C4-2B (cell line): ENCODE measurements at regions not wholly inside any gene's neighbourhood (a gene's known extent, or its start where the extent isn't known, plus 50 kb on each side); places are given as distances from the start of the nearest gene placed in this dataset.

Source experiments
- H3K27ac ChIP-seq: fragments of 450-650 bp; 2 replicates; pipeline ENCODE4 v1.5.1; 2017
- CTCF ChIP-seq: fragments of 450-650 bp; conservative IDR thresholded peaks from 2 replicates; pipeline ENCODE4 v1.5.1; 2017; ENCODE audit warnings: mild to moderate bottlenecking
- ZFX ChIP-seq: fragments of 450-650 bp; IDR thresholded peaks from 2 replicates; pipeline ENCODE4 v1.6.1; 2017

GRCh38 chr6:104123227-104123626 lies 736.5 kb downstream of the HACE1 start:
- no peak for TF ChIP-seq ZFX
- TF ChIP-seq CTCF: no peak
- H3K27ac ChIP-seq: no peak overlapping the region

GRCh38 chr6:104118274-104118673 lies 741.4 kb downstream of the HACE1 start:
- H3K27ac ChIP-seq: no peak overlapping the region
- TF ChIP-seq ZFX (no peak), CTCF (no peak)

- no peak for TF ChIP-seq ZFX
- no peak for TF ChIP-seq CTCF
- no peak overlapping the region for H3K27ac ChIP-seq
These were observed 749.9 kb downstream of the HACE1 start for GRCh38 chr6:104109806-104110205.

GRCh38 chr6:104108634-104109033 lies 751.1 kb downstream of the HACE1 start:
- H3K27ac ChIP-seq: no peak overlapping the region
- TF ChIP-seq CTCF (no peak), ZFX (no peak)

- TF ChIP-seq ZFX (no peak), CTCF (no peak)
- no peak overlapping the region for H3K27ac ChIP-seq
These were observed 763.9 kb downstream of the HACE1 start for GRCh38 chr6:104095661-104096416.

GRCh38 chr6:104087765-104088164 lies 772.0 kb downstream of the HACE1 start:
- TF ChIP-seq CTCF (no peak), ZFX (no peak)
- no peak overlapping the region for H3K27ac ChIP-seq

GRCh38 chr6:104068281-104068680 lies 791.4 kb downstream of the HACE1 start:
- TF ChIP-seq ZFX: no peak
- no peak for TF ChIP-seq CTCF
- no peak overlapping the region for H3K27ac ChIP-seq
